HK-2 (cell line): ENCODE measurements at regions not wholly inside any gene's neighbourhood (a gene's known extent, or its start where the extent isn't known, plus 50 kb on each side); places are given as distances from the start of the nearest gene placed in this dataset.
"Not testable (repeated sequence)": the region's sequence is repeated elsewhere in the genome, so short reads cannot be mapped to it uniquely, and the experiment has no call there.

Experiments used
- DNase-seq: peaks from one replicate; pipeline ENCODE4 v3.0.0-alpha.2; 2018; ENCODE audit not compliant: unreplicated experiment

- no peak for DNase-seq
Measured at GRCh38 chr3:88677298-88677697, 430.1 kb upstream of the EPHA3 start.

- DNase-seq, result no peak
Measured at GRCh38 chr3:88678747-88679146, 428.7 kb upstream of the EPHA3 start.

GRCh38 chr3:88690287-88690686 is 417.1 kb upstream of the EPHA3 start:
- DNase-seq, result no peak

- DNase-seq, result no peak
Measured at GRCh38 chr3:88691081-88691480, 416.3 kb upstream of the EPHA3 start.

GRCh38 chr3:88703501-88704059 is 403.8 kb upstream of the EPHA3 start:
- DNase-seq, result no peak

GRCh38 chr3:88704338-88704737 is 403.1 kb upstream of the EPHA3 start:
- no peak for DNase-seq

GRCh38 chr3:88707837-88708236 is 399.6 kb upstream of the EPHA3 start:
- DNase-seq, result no peak

- DNase-seq, result no peak
Measured at GRCh38 chr3:88712552-88712951, 394.9 kb upstream of the EPHA3 start.

- no peak for DNase-seq
Measured at GRCh38 chr3:88713233-88713691, 394.2 kb upstream of the EPHA3 start.

- DNase-seq, result no peak
Measured at GRCh38 chr3:88725440-88726165, 381.8 kb upstream of the EPHA3 start.

- no peak for DNase-seq
Measured at GRCh38 chr3:88732186-88732585, 375.2 kb upstream of the EPHA3 start.

GRCh38 chr3:88742106-88742505 is 365.3 kb upstream of the EPHA3 start:
- no peak for DNase-seq

GRCh38 chr3:88742674-88743507 is 364.5 kb upstream of the EPHA3 start:
- no peak for DNase-seq

GRCh38 chr3:88744896-88745295 is 362.5 kb upstream of the EPHA3 start:
- no peak for DNase-seq

- DNase-seq, result not testable (repeated sequence)
Measured at GRCh38 chr3:88747145-88747544, 360.3 kb upstream of the EPHA3 start.

- no peak for DNase-seq
Measured at GRCh38 chr3:88758676-88759075, 348.7 kb upstream of the EPHA3 start.

- DNase-seq, result no peak
Measured at GRCh38 chr3:88767746-88768145, 339.7 kb upstream of the EPHA3 start.

GRCh38 chr3:88773766-88774165 is 333.7 kb upstream of the EPHA3 start:
- DNase-seq, result no peak

GRCh38 chr3:88775026-88775690 is 332.3 kb upstream of the EPHA3 start:
- no peak for DNase-seq

GRCh38 chr3:88779482-88779881 is 327.9 kb upstream of the EPHA3 start:
- DNase-seq, result no peak

- no peak for DNase-seq
Measured at GRCh38 chr3:88784925-88785324, 322.5 kb upstream of the EPHA3 start.

GRCh38 chr3:88785841-88786240 is 321.6 kb upstream of the EPHA3 start:
- DNase-seq, result no peak
